ENCODE measurements at regions not wholly inside any gene's neighbourhood (a gene's known extent, or its start where the extent isn't known, plus 50 kb on each side); places are given as distances from the start of the nearest gene placed in this dataset.

DNA sequence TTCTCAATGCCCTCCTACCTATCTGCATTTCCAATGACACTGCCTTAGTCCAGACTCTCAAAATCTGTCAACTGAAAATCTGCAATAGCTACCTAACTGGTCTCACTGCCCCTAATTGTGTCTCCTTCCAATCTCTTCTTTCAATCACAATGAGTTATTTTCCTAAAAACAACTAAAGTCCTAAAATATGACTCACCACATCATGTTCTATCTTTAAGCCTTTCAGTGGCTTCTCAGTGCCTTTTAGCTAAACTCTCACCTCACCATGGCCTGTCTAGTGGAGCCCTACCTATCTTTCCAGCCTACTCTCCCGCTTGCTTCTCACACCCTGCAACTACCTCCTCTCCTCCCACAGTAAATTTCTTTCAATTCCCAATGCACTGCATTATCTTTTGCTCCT, 220.9 kb upstream of the PKDCC start:
- TF ChIP-seq, protein P1, sequence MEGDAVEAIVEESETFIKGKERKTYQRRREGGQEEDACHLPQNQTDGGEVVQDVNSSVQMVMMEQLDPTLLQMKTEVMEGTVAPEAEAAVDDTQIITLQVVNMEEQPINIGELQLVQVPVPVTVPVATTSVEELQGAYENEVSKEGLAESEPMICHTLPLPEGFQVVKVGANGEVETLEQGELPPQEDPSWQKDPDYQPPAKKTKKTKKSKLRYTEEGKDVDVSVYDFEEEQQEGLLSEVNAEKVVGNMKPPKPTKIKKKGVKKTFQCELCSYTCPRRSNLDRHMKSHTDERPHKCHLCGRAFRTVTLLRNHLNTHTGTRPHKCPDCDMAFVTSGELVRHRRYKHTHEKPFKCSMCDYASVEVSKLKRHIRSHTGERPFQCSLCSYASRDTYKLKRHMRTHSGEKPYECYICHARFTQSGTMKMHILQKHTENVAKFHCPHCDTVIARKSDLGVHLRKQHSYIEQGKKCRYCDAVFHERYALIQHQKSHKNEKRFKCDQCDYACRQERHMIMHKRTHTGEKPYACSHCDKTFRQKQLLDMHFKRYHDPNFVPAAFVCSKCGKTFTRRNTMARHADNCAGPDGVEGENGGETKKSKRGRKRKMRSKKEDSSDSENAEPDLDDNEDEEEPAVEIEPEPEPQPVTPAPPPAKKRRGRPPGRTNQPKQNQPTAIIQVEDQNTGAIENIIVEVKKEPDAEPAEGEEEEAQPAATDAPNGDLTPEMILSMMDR (conservative IDR thresholded peaks at IDR 0.05; ENCODE audit: low read depth, low read length), result no peak
- TF ChIP-seq EZH2 (IDR thresholded peaks at IDR 0.05; ENCODE audit: borderline replicate concordance, low read depth, low read length, poor library complexity, severe bottlenecking), result no peak

Data from A673 (cell line).